ENCODE measurements at regions not wholly inside any gene's neighbourhood (a gene's known extent, or its start where the extent isn't known, plus 50 kb on each side); places are given as distances from the start of the nearest gene placed in this dataset.

GRCh38 chr4:123060039-123060770, 137.8 kb upstream of the NUDT6 start:
- Histone ChIP-seq H3K4me3 (no peak overlapping the region), H3K27ac (no peak overlapping the region), H3K36me3 (no peaks in the 10 kb centered on the region), H3K9me3 (no peaks in the 10 kb centered on the region), H3K4me1 (peaks cover 0 to 5% (median 0%) of the 10 kb centered on the region in 3 donors), H3K27me3 (no peaks in the 10 kb centered on the region)
- no peak for FAIRE-seq
- TF ChIP-seq, protein P1, sequence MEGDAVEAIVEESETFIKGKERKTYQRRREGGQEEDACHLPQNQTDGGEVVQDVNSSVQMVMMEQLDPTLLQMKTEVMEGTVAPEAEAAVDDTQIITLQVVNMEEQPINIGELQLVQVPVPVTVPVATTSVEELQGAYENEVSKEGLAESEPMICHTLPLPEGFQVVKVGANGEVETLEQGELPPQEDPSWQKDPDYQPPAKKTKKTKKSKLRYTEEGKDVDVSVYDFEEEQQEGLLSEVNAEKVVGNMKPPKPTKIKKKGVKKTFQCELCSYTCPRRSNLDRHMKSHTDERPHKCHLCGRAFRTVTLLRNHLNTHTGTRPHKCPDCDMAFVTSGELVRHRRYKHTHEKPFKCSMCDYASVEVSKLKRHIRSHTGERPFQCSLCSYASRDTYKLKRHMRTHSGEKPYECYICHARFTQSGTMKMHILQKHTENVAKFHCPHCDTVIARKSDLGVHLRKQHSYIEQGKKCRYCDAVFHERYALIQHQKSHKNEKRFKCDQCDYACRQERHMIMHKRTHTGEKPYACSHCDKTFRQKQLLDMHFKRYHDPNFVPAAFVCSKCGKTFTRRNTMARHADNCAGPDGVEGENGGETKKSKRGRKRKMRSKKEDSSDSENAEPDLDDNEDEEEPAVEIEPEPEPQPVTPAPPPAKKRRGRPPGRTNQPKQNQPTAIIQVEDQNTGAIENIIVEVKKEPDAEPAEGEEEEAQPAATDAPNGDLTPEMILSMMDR (IDR thresholded peaks at IDR 0.05), result no peak
- no peak for ATAC-seq
- intact Hi-C loops (cut with DNase I), result no loop called here
- 98 to 99% methylated on average over 6 of the region's 6 CpGs for WGBS, 2 donors
- DNase-seq, result no peak

GRCh38 chr4:123064390-123064789, 142.0 kb upstream of the NUDT6 start:
- ATAC-seq (peak in 3 of 4 donors; percentile 64 to 83 (median 74)), DNase-seq (peak in 1 of 6 donors; percentile 11)

GRCh38 chr4:123068081-123068480, 145.7 kb upstream of the NUDT6 start:
- TF ChIP-seq, protein P1 (IDR thresholded peaks at IDR 0.05), result no peak
- H3K4me1 ChIP-seq, result peaks cover 0 to 10% (median 0%) of the 10 kb centered on the region in 3 donors
- DNase-seq (no peak), ATAC-seq (no peak), FAIRE-seq (no peak)
- H3K27ac ChIP-seq, result no peak overlapping the region
- H3K9me3 ChIP-seq, result no peaks in the 10 kb centered on the region
- intact Hi-C loops (cut with DNase I), result no loop called here
- no peaks in the 10 kb centered on the region for H3K27me3 ChIP-seq
- no peaks in the 10 kb centered on the region for H3K36me3 ChIP-seq
- H3K4me3 ChIP-seq, result no peak overlapping the region
- 48 to 54% methylated on average over 1 of the region's 1 CpG for WGBS, 2 donors

More at GRCh38 chr4:123064390-123064789, 142.0 kb upstream of the NUDT6 start:
- no peaks in the 10 kb centered on the region for H3K36me3 ChIP-seq
- H3K27me3 ChIP-seq, result no peaks in the 10 kb centered on the region
- H3K9me3 ChIP-seq, result no peaks in the 10 kb centered on the region
- H3K4me3 ChIP-seq, result no peak overlapping the region
- 43 to 50% methylated on average over 1 of the region's 1 CpG for WGBS, 2 donors
- no peak for FAIRE-seq
- intact Hi-C loops (cut with DNase I), result no loop called here
- TF ChIP-seq, protein P1 (IDR thresholded peaks at IDR 0.05), result no peak
- peaks cover 0 to 5% (median 0%) of the 10 kb centered on the region in 3 donors for H3K4me1 ChIP-seq
- no peak overlapping the region for H3K27ac ChIP-seq

DNA sequence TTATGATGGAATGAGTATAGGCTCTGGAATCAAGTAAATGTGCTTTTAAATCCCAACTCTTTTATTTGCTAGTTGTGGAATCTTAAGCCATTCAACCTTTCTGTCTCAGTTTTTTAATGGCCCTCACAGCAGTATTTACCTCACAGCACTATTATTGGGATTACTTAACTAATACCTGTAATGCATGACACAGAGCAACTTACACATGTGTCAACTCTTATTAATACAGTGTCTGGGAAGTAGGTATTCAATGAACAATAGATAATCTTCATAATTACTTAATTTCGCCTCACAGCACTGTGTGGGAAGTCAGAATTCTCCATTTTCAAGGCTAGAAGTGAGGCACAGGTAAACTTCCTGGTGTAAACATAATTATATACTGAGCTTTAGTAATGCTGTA, 149.7 kb upstream of the NUDT6 start:
- ATAC-seq (no peak), FAIRE-seq (no peak), DNase-seq (no peak)
- H3K4me3 ChIP-seq, result no peak overlapping the region
- peaks cover 0 to 5% (median 0%) of the 10 kb centered on the region in 3 donors for H3K4me1 ChIP-seq
- H3K9me3 ChIP-seq, result no peaks in the 10 kb centered on the region
- WGBS, 2 donors, result 62 to 81% methylated on average over 1 of the region's 1 CpG
- no peak overlapping the region for H3K27ac ChIP-seq
- TF ChIP-seq, protein P1 (IDR thresholded peaks at IDR 0.05), result no peak
- intact Hi-C loops (cut with DNase I), result no loop called here
- no peaks in the 10 kb centered on the region for H3K36me3 ChIP-seq
- no peaks in the 10 kb centered on the region for H3K27me3 ChIP-seq

- FAIRE-seq, result no peak
- intact Hi-C loops (cut with DNase I), result no loop called here
- TF ChIP-seq, protein P1 (IDR thresholded peaks at IDR 0.05), result no peak
Measured at GRCh38 chr4:123073650-123074049, 151.3 kb upstream of the NUDT6 start.

More at GRCh38 chr4:123073650-123074049, 151.3 kb upstream of the NUDT6 start:
- DNase-seq (no peak), ATAC-seq (no peak)
- Histone ChIP-seq H3K27me3 (no peaks in the 10 kb centered on the region), H3K4me1 (peaks cover 0 to 5% (median 0%) of the 10 kb centered on the region in 3 donors), H3K36me3 (no peaks in the 10 kb centered on the region), H3K27ac (no peak overlapping the region), H3K9me3 (no peaks in the 10 kb centered on the region), H3K4me3 (no peak overlapping the region)
- WGBS, 2 donors, result 81 to 94% methylated on average over 2 of the region's 2 CpGs

Data from pancreas (tissue), 10 donors.